ENCODE measurements at regions not wholly inside any gene's neighbourhood (a gene's known extent, or its start where the extent isn't known, plus 50 kb on each side); places are given as distances from the start of the nearest gene placed in this dataset.
"Not testable (repeated sequence)": the region's sequence is repeated elsewhere in the genome, so short reads cannot be mapped to it uniquely, and the experiment has no call there.

GRCh38 chr6:137552146-137552545, 58.0 kb upstream of the OLIG3 start:
- Histone ChIP-seq H3K4me2 (ENCODE audit: unreplicated experiment) (no peak overlapping the region), H3K36me3 (ENCODE audit: low read depth) (no peaks in the 10 kb centered on the region), H3K9me3 (ENCODE audit: low read depth) (no peaks in the 10 kb centered on the region), H3K9ac (no peak overlapping the region), H2AFZ (no peak overlapping the region), H4K20me1 (ENCODE audit: insufficient read depth) (no peaks in the 10 kb centered on the region), H3K27ac (no peak overlapping the region), H3K4me3 (no peak overlapping the region), H3K79me2 (ENCODE audit: insufficient read depth) (no peaks in the 10 kb centered on the region), H3K27me3 (replicated peaks; ENCODE audit: insufficient read depth) (0 out of 2 replicates have a peak, but pooled peaks cover 4% of the 10 kb centered on the region), H3K4me1 (ENCODE audit: insufficient read depth) (no peaks in the 10 kb centered on the region), H3K9me2 (ENCODE audit: insufficient read depth) (no peaks in the 10 kb centered on the region), H3F3A (ENCODE audit: insufficient read depth) (no peaks in the 10 kb centered on the region)
- TF ChIP-seq EZH2phosphoT487 (IDR thresholded peaks at IDR 0.05; ENCODE audit: insufficient read depth, low read depth): no peak
- no peak for TF ChIP-seq EZH2 (IDR thresholded peaks at IDR 0.05; ENCODE audit: insufficient read depth, poor library complexity, severe bottlenecking)
- 0 to 5% methylated on average over 1 of the region's 1 CpG for WGBS, 2 experiments (ENCODE audit: low coverage in 1 of 2, low lambda C conversion rate in 2 of 2, missing lambda C conversion rate in 2 of 2)
- in situ Hi-C loops (cut with MboI): no loop called here
- DNase-seq: no peak

DNA sequence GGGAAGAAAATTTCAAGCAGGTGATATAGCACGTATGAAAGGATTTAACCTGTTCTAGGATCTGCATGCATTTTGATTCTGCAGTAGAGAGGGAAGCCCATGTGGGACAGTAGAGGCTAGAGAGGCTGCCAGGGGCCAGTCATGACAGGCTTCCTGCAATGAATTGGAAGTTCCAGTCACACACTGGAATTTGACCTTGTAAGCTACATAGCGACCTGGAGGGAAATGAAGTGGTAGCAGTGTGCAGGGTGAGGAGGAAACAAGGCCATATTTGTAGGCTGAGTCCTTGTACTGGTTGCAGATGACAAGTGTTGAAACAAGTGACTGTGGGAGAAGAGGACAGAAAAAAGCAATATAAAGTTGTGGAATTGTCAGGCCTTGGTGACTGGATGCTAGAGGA, 58.6 kb upstream of the OLIG3 start:
- Histone ChIP-seq H3K4me3 (no peak overlapping the region), H3K9ac (no peak overlapping the region), H3K79me2 (ENCODE audit: insufficient read depth) (no peaks in the 10 kb centered on the region), H3K9me2 (ENCODE audit: insufficient read depth) (no peaks in the 10 kb centered on the region), H3K36me3 (ENCODE audit: low read depth) (no peaks in the 10 kb centered on the region), H3F3A (ENCODE audit: insufficient read depth) (no peaks in the 10 kb centered on the region), H3K27me3 (replicated peaks; ENCODE audit: insufficient read depth) (0 out of 2 replicates have a peak, but pooled peaks cover 4% of the 10 kb centered on the region), H3K4me1 (ENCODE audit: insufficient read depth) (no peaks in the 10 kb centered on the region), H2AFZ (no peak overlapping the region), H3K4me2 (ENCODE audit: unreplicated experiment) (no peak overlapping the region), H3K9me3 (ENCODE audit: low read depth) (no peaks in the 10 kb centered on the region), H3K27ac (no peak overlapping the region), H4K20me1 (ENCODE audit: insufficient read depth) (no peaks in the 10 kb centered on the region)
- 29 to 30% methylated on average over 2 of the region's 2 CpGs for WGBS, 2 experiments (ENCODE audit: low coverage in 1 of 2, low lambda C conversion rate in 2 of 2, missing lambda C conversion rate in 2 of 2)
- TF ChIP-seq EZH2phosphoT487 (IDR thresholded peaks at IDR 0.05; ENCODE audit: insufficient read depth, low read depth): no peak
- no peak for TF ChIP-seq EZH2 (IDR thresholded peaks at IDR 0.05; ENCODE audit: insufficient read depth, poor library complexity, severe bottlenecking)
- in situ Hi-C loops (cut with MboI): no loop called here
- DNase-seq: no peak

- H3K36me3 ChIP-seq (ENCODE audit: low read depth); H3K4me3 ChIP-seq; H3K9me3 ChIP-seq (ENCODE audit: low read depth); DNase-seq; H3K4me2 ChIP-seq (ENCODE audit: unreplicated experiment); H3K79me2 ChIP-seq (ENCODE audit: insufficient read depth); H3K4me1 ChIP-seq (ENCODE audit: insufficient read depth); H2AFZ ChIP-seq; H4K20me1 ChIP-seq (ENCODE audit: insufficient read depth); H3K27ac ChIP-seq; H3K27me3 ChIP-seq (replicated peaks; ENCODE audit: insufficient read depth); H3F3A ChIP-seq (ENCODE audit: insufficient read depth); H3K9me2 ChIP-seq (ENCODE audit: insufficient read depth); in situ Hi-C loops (cut with MboI); H3K9ac ChIP-seq: not testable (repeated sequence)
- 49 to 68% methylated on average over 3 of the region's 3 CpGs for WGBS, 2 experiments (ENCODE audit: low coverage in 1 of 2, low lambda C conversion rate in 2 of 2, missing lambda C conversion rate in 2 of 2)
These were observed 65.5 kb upstream of the OLIG3 start for GRCh38 chr6:137559521-137560183.

- no peak for DNase-seq
- TF ChIP-seq EZH2 (IDR thresholded peaks at IDR 0.05; ENCODE audit: insufficient read depth, poor library complexity, severe bottlenecking): no peak
- no peak for TF ChIP-seq EZH2phosphoT487 (IDR thresholded peaks at IDR 0.05; ENCODE audit: insufficient read depth, low read depth)
These were observed 66.0 kb upstream of the OLIG3 start for GRCh38 chr6:137560184-137560563.

GRCh38 chr6:137568067-137568466, 73.9 kb upstream of the OLIG3 start:
- Histone ChIP-seq H2AFZ (no peak overlapping the region), H3K36me3 (ENCODE audit: low read depth) (no peaks in the 10 kb centered on the region), H3K27ac (no peak overlapping the region), H3K4me2 (ENCODE audit: unreplicated experiment) (no peak overlapping the region), H3F3A (ENCODE audit: insufficient read depth) (no peaks in the 10 kb centered on the region), H3K27me3 (replicated peaks; ENCODE audit: insufficient read depth) (peaks cover 7% of the 10 kb centered on the region; the same call in 1 of the 2 replicates), H3K9me3 (ENCODE audit: low read depth) (no peaks in the 10 kb centered on the region), H3K4me1 (ENCODE audit: insufficient read depth) (no peaks in the 10 kb centered on the region), H3K9ac (no peak overlapping the region), H3K9me2 (ENCODE audit: insufficient read depth) (no peaks in the 10 kb centered on the region), H3K4me3 (no peak overlapping the region), H3K79me2 (ENCODE audit: insufficient read depth) (no peaks in the 10 kb centered on the region), H4K20me1 (ENCODE audit: insufficient read depth) (no peaks in the 10 kb centered on the region)
- 0 to 25% methylated on average over 1 of the region's 1 CpG for WGBS, 2 experiments (ENCODE audit: low coverage in 1 of 2, low lambda C conversion rate in 2 of 2, missing lambda C conversion rate in 2 of 2)
- TF ChIP-seq EZH2 (IDR thresholded peaks at IDR 0.05; ENCODE audit: insufficient read depth, poor library complexity, severe bottlenecking) (no peak), EZH2phosphoT487 (IDR thresholded peaks at IDR 0.05; ENCODE audit: insufficient read depth, low read depth) (no peak)
- in situ Hi-C loops (cut with MboI): no loop called here
- no peak for DNase-seq

More at GRCh38 chr6:137560184-137560563, 66.0 kb upstream of the OLIG3 start:
- Histone ChIP-seq H3K9ac (no peak overlapping the region), H3K79me2 (ENCODE audit: insufficient read depth) (no peaks in the 10 kb centered on the region), H3K9me3 (ENCODE audit: low read depth) (no peaks in the 10 kb centered on the region), H3K4me2 (ENCODE audit: unreplicated experiment) (no peak overlapping the region), H3K4me3 (no peak overlapping the region), H3K27me3 (replicated peaks; ENCODE audit: insufficient read depth) (no peaks in the 10 kb centered on the region; the same call in 1 of the 2 replicates), H4K20me1 (ENCODE audit: insufficient read depth) (no peaks in the 10 kb centered on the region), H3K4me1 (ENCODE audit: insufficient read depth) (no peaks in the 10 kb centered on the region), H3K36me3 (ENCODE audit: low read depth) (no peaks in the 10 kb centered on the region), H2AFZ (no peak overlapping the region), H3K9me2 (ENCODE audit: insufficient read depth) (no peaks in the 10 kb centered on the region), H3K27ac (no peak overlapping the region), H3F3A (ENCODE audit: insufficient read depth) (no peaks in the 10 kb centered on the region)
- 55 to 78% methylated on average over 1 of the region's 1 CpG for WGBS, 2 experiments (ENCODE audit: low coverage in 1 of 2, low lambda C conversion rate in 2 of 2, missing lambda C conversion rate in 2 of 2)
- in situ Hi-C loops (cut with MboI): no loop called here

Measured in GM23248 (cell line).